ENCODE measurements at regions not wholly inside any gene's neighbourhood (a gene's known extent, or its start where the extent isn't known, plus 50 kb on each side); places are given as distances from the start of the nearest gene placed in this dataset.

DNA sequence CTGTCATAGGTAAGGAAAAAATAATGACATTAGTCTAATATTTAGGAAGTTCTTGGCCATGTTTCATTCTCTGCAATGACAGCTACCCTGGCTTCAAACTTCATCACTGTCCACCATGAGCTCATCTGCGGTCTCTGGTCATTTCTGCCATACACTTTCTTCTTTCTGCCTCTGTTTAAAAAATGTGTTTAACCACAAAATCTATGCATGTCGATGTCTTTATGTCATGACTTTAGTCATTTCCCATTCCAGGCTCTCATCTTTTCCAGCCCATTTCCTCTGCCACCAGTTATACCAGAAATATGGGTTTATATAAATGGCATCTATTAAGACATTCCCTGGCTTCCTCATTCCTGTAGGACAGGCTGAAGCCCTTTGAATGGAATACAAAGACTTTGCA, 68.5 kb upstream of the DUSP10 start:
- 100% methylated on average over 2 of the region's 2 CpGs for WGBS (ENCODE audit: insufficient coverage)
- DNase-seq (ENCODE audit: low read depth in 4 of 6, low spot score in 6 of 6) = no peak
- H3K9me3 ChIP-seq (ENCODE audit: control insufficient read depth, insufficient read depth, low read length) = no peaks in the 10 kb centered on the region
- no peak overlapping the region for H3K27ac ChIP-seq (ENCODE audit: low read depth, low read length)
- no peak overlapping the region for H3K4me3 ChIP-seq (ENCODE audit: low read depth, low read length)
- H3K36me3 ChIP-seq (ENCODE audit: control insufficient read depth, insufficient read depth, low read length) = no peaks in the 10 kb centered on the region
- no peaks in the 10 kb centered on the region for H3K4me1 ChIP-seq (ENCODE audit: control insufficient read depth, insufficient read depth, low read length)
- H3K27me3 ChIP-seq (ENCODE audit: control insufficient read depth, insufficient read depth, low read length) = no peaks in the 10 kb centered on the region

DNA sequence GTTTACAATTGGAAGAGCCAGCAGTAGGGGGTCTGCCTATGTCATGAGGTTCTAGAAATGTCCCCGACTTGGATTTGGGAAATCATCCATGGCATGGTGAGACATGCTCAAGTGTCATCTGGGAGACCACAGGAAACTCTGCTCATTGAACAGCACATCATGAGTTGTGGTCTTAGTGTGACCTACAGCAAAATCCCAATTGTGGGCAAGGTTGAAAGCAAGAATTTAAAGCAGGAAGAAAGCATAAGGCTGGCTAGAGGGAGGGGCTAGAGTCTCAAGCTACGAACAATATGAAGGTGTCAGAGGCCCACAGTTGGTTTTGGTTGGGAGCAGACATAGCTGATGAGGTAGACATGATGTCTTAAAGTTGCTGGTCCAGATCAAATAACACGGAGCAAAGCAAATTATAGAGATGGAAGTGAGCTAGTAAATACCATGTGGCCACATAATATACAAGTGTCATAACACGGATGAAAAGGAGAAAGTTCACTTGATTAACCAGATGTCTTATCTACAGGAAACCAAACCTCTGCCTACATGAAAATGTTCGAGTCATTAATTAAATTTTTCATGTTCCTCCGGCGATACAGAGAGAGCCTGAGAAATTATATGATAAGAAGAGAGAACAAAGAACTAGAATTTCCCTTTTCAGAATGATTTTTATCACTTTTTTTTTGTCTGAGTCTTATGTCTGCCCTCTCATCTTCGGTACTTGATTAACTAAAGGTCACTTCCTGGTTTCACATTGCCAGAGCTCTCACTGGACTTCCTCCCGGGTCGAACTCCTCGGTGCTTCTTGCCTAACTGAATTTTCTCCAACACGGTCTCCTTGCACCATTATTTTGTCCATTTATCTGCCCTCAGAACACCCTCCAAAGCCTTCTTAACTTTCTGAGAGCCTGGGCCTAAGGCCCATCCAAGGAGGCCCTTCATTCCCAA, 67.5 kb upstream of the DUSP10 start:
- no peak overlapping the region for H3K4me3 ChIP-seq (ENCODE audit: low read depth, low read length)
- H3K9me3 ChIP-seq (ENCODE audit: control insufficient read depth, insufficient read depth, low read length) = no peaks in the 10 kb centered on the region
- no peaks in the 10 kb centered on the region for H3K27me3 ChIP-seq (ENCODE audit: control insufficient read depth, insufficient read depth, low read length)
- 86% methylated on average over 6 of the region's 12 CpGs for WGBS (ENCODE audit: insufficient coverage)
- H3K4me1 ChIP-seq (ENCODE audit: control insufficient read depth, insufficient read depth, low read length) = no peaks in the 10 kb centered on the region
- no peak for DNase-seq (ENCODE audit: low read depth in 4 of 6, low spot score in 6 of 6)
- no peaks in the 10 kb centered on the region for H3K36me3 ChIP-seq (ENCODE audit: control insufficient read depth, insufficient read depth, low read length)
- no peak overlapping the region for H3K27ac ChIP-seq (ENCODE audit: low read depth, low read length)

DNA sequence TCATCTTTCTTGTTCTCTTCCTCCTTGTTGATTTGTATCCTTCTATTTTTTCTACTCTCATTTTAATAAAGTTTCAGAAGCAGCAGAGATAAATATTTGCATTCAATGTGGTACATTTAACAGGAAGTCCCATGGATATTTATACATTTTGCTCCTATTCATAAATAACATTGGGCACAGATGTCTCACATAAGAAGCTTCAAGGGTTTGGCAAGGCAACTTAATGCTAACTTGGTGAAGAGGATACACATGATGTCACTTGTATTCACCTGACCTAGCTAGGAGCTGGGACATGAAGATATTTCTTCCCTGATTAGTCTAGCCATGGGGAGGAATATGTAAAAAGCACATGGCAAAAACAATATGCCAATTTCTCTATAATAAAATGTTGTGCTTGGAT, 65.1 kb upstream of the DUSP10 start:
- Histone ChIP-seq H3K36me3 (ENCODE audit: control insufficient read depth, insufficient read depth, low read length) (no peaks in the 10 kb centered on the region), H3K9me3 (ENCODE audit: control insufficient read depth, insufficient read depth, low read length) (no peaks in the 10 kb centered on the region), H3K27me3 (ENCODE audit: control insufficient read depth, insufficient read depth, low read length) (no peaks in the 10 kb centered on the region), H3K27ac (ENCODE audit: low read depth, low read length) (no peak overlapping the region), H3K4me3 (ENCODE audit: low read depth, low read length) (no peak overlapping the region), H3K4me1 (ENCODE audit: control insufficient read depth, insufficient read depth, low read length) (no peaks in the 10 kb centered on the region)
- peak in 1 of 6 donors; percentile 57 for DNase-seq (ENCODE audit: low read depth in 4 of 6, low spot score in 6 of 6)

- Histone ChIP-seq H3K4me3 (ENCODE audit: low read depth, low read length) (no peak overlapping the region), H3K27ac (ENCODE audit: low read depth, low read length) (no peak overlapping the region), H3K27me3 (ENCODE audit: control insufficient read depth, insufficient read depth, low read length) (no peaks in the 10 kb centered on the region), H3K36me3 (ENCODE audit: control insufficient read depth, insufficient read depth, low read length) (no peaks in the 10 kb centered on the region), H3K9me3 (ENCODE audit: control insufficient read depth, insufficient read depth, low read length) (no peaks in the 10 kb centered on the region), H3K4me1 (ENCODE audit: control insufficient read depth, insufficient read depth, low read length) (no peaks in the 10 kb centered on the region)
- WGBS (ENCODE audit: insufficient coverage) = no CpG with 5 or more reads among the region's 1 CpG
- DNase-seq (ENCODE audit: low read depth in 4 of 6, low spot score in 6 of 6) = no peak
Observed at GRCh38 chr1:221806236-221806635, 64.3 kb upstream of the DUSP10 start.

DNA sequence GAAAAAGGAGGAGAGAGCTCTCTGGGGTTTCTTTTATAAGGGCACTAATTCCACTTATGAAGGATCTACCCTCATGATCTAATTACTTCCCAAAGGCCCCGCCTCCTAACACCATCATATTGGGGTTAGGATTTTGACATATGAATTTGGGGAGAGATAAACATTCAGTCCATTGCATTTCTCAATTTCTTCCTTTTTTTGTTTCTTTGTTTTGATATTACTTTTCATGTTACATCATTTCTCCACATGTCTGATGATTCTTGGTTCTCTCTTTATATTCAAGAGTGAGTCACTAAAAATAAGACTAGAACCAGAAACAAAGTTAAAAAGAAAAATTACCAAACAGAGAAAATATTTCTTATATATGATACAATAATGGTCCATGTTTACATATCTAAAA, 63.2 kb upstream of the DUSP10 start:
- H3K9me3 ChIP-seq (ENCODE audit: control insufficient read depth, insufficient read depth, low read length) = no peaks in the 10 kb centered on the region
- H3K4me1 ChIP-seq (ENCODE audit: control insufficient read depth, insufficient read depth, low read length) = no peaks in the 10 kb centered on the region
- H3K27me3 ChIP-seq (ENCODE audit: control insufficient read depth, insufficient read depth, low read length) = no peaks in the 10 kb centered on the region
- WGBS (ENCODE audit: insufficient coverage) = no CpG with 5 or more reads among the region's 1 CpG
- no peak for DNase-seq (ENCODE audit: low read depth in 4 of 6, low spot score in 6 of 6)
- H3K36me3 ChIP-seq (ENCODE audit: control insufficient read depth, insufficient read depth, low read length) = no peaks in the 10 kb centered on the region
- no peak overlapping the region for H3K27ac ChIP-seq (ENCODE audit: low read depth, low read length)
- no peak overlapping the region for H3K4me3 ChIP-seq (ENCODE audit: low read depth, low read length)

DNA sequence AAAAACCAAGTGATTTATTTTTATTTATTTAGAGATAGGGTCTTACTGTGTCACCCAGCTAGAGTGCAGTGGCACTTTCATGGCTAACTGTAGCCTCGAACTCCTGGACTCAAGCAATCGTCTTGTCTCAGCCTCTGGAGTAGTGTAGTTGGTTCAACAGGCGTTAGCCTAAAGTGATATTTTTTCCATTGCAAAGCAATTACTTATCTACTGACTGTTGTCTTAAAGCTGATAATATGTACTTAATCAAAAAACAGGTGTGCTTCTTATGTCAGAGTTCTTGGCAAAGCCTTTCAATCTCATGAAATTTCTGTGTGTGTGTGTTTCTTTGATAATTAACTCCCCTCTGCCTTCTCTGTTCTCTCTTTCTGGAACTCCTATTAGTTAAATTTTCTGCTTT, 62.4 kb upstream of the DUSP10 start:
- Histone ChIP-seq H3K4me3 (ENCODE audit: low read depth, low read length) (no peak overlapping the region), H3K4me1 (ENCODE audit: control insufficient read depth, insufficient read depth, low read length) (no peaks in the 10 kb centered on the region), H3K27me3 (ENCODE audit: control insufficient read depth, insufficient read depth, low read length) (no peaks in the 10 kb centered on the region), H3K9me3 (ENCODE audit: control insufficient read depth, insufficient read depth, low read length) (no peaks in the 10 kb centered on the region), H3K27ac (ENCODE audit: low read depth, low read length) (no peak overlapping the region), H3K36me3 (ENCODE audit: control insufficient read depth, insufficient read depth, low read length) (no peaks in the 10 kb centered on the region)
- no peak for DNase-seq (ENCODE audit: low read depth in 4 of 6, low spot score in 6 of 6)
- WGBS (ENCODE audit: insufficient coverage) = no CpG with 5 or more reads among the region's 3 CpGs

DNA sequence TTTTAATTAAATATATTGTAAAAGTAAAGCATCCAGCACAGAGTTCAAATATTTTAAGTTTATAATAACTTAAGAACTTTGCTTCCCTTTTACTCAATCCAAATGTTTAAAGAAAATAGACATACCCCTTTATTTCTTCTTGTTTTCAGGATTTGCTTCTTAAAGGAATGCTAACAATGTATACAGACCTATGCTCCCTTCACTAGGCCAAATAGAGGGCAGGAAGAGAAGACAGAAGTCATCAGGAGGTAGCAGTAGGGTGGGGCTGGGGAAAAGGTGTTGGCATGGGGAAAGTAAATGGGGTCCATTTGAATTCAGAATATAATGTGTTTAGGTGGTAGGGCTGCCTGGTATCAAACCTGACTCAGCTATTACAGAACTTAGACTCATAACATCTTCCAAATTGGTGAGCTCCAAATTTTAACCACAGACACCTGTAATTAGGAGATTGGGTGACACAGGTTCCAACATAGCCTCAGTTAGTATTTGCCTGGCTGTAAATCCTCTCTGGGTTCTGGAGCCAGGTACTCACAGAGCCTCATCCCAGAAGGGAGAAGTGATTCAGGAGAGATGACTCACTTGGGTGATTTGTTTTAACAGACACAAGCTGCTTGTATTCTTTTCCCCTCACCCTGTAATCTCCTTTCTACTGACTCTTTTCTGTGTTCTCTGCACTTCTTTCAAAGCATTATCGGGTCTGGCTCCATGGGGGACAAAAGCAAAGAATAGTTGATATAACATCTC, 60.1 kb upstream of the DUSP10 start:
- no peak for DNase-seq (ENCODE audit: low read depth in 4 of 6, low spot score in 6 of 6)
- no CpG with 5 or more reads among the region's 1 CpG for WGBS (ENCODE audit: insufficient coverage)

GRCh38 chr1:221801251-221801661, 59.4 kb upstream of the DUSP10 start:
- no peaks in the 10 kb centered on the region for H3K9me3 ChIP-seq (ENCODE audit: control insufficient read depth, insufficient read depth, low read length)
- no peaks in the 10 kb centered on the region for H3K27me3 ChIP-seq (ENCODE audit: control insufficient read depth, insufficient read depth, low read length)
- no CpG with 5 or more reads among the region's 3 CpGs for WGBS (ENCODE audit: insufficient coverage)
- no peaks in the 10 kb centered on the region for H3K36me3 ChIP-seq (ENCODE audit: control insufficient read depth, insufficient read depth, low read length)
- H3K4me3 ChIP-seq (ENCODE audit: low read depth, low read length) = no peak overlapping the region
- H3K4me1 ChIP-seq (ENCODE audit: control insufficient read depth, insufficient read depth, low read length) = no peaks in the 10 kb centered on the region
- peak in 1 of 6 donors; percentile 64 for DNase-seq (ENCODE audit: low read depth in 4 of 6, low spot score in 6 of 6)
- no peak overlapping the region for H3K27ac ChIP-seq (ENCODE audit: low read depth, low read length)

More for the DNA sequence above, 60.1 kb upstream of the DUSP10 start:
- Histone ChIP-seq H3K9me3 (ENCODE audit: control insufficient read depth, insufficient read depth, low read length) (no peaks in the 10 kb centered on the region), H3K27me3 (ENCODE audit: control insufficient read depth, insufficient read depth, low read length) (no peaks in the 10 kb centered on the region), H3K27ac (ENCODE audit: low read depth, low read length) (no peak overlapping the region), H3K4me1 (ENCODE audit: control insufficient read depth, insufficient read depth, low read length) (no peaks in the 10 kb centered on the region), H3K36me3 (ENCODE audit: control insufficient read depth, insufficient read depth, low read length) (no peaks in the 10 kb centered on the region), H3K4me3 (ENCODE audit: low read depth, low read length) (no peak overlapping the region)

DNA sequence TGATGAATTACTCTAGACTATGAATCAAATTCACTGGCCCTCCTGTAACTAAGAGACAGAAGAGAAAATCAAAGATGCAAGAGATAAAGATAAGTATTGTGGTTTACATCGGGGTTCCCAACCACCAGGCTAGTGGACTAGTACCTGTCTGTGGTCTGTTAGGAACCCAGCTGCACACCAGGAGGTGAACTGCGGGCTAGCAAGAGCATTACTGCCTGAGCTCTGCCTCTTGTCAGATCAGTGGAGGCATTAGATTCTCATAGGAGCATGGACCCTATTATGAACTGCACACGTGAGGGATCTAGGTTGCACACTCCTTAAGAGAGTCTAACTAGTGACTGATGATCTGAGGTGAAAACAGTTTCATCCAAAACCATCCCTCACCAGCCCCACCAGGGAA, 58.9 kb upstream of the DUSP10 start:
- Histone ChIP-seq H3K4me1 (ENCODE audit: control insufficient read depth, insufficient read depth, low read length) (no peaks in the 10 kb centered on the region), H3K27ac (ENCODE audit: low read depth, low read length) (no peak overlapping the region), H3K27me3 (ENCODE audit: control insufficient read depth, insufficient read depth, low read length) (no peaks in the 10 kb centered on the region), H3K36me3 (ENCODE audit: control insufficient read depth, insufficient read depth, low read length) (no peaks in the 10 kb centered on the region), H3K9me3 (ENCODE audit: control insufficient read depth, insufficient read depth, low read length) (no peaks in the 10 kb centered on the region), H3K4me3 (ENCODE audit: low read depth, low read length) (no peak overlapping the region)
- no peak for DNase-seq (ENCODE audit: low read depth in 4 of 6, low spot score in 6 of 6)
- WGBS (ENCODE audit: insufficient coverage) = 96% methylated on average over 2 of the region's 3 CpGs

DNA sequence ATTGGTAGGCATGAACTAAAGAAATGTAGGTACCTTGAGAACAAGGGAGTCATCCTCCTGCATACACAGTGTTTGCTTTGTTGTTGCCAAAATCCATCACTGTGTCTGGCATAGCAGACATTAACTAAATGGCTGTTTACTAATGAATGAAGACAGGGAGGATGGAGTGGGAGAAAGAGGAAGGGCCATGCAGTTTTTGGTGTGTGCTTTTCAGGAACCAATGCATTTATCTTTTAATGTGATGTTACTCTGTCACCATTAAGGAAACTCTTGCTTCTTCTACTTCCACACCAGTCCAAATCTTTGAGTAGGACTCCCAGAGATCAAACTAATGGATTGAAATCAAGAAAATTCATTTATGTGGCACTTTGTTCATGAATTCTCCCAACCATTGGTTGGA, 55.6 kb upstream of the DUSP10 start:
- H3K4me3 ChIP-seq (ENCODE audit: low read depth, low read length) = no peak overlapping the region
- no peaks in the 10 kb centered on the region for H3K4me1 ChIP-seq (ENCODE audit: control insufficient read depth, insufficient read depth, low read length)
- no peak for DNase-seq (ENCODE audit: low read depth in 4 of 6, low spot score in 6 of 6)
- no peaks in the 10 kb centered on the region for H3K36me3 ChIP-seq (ENCODE audit: control insufficient read depth, insufficient read depth, low read length)
- no peaks in the 10 kb centered on the region for H3K9me3 ChIP-seq (ENCODE audit: control insufficient read depth, insufficient read depth, low read length)
- no peak overlapping the region for H3K27ac ChIP-seq (ENCODE audit: low read depth, low read length)
- H3K27me3 ChIP-seq (ENCODE audit: control insufficient read depth, insufficient read depth, low read length) = no peaks in the 10 kb centered on the region

All from spinal cord (tissue), 9 donors.